Smooth muscle cell (in vitro differentiated cells): ENCODE measurements at regions not wholly inside any gene's neighbourhood (a gene's known extent, or its start where the extent isn't known, plus 50 kb on each side); places are given as distances from the start of the nearest gene placed in this dataset.

Experiments used
- DNase-seq: peaks from one replicate; lab custom pipeline; 2025; ENCODE audit not compliant: unreplicated experiment; lab: John Stamatoyannopoulos, UW
- H2AFZ ChIP-seq: fragments of 200-600 bp; sonication (generic); 2 replicates; pipeline ENCODE4 v1.6.0; 2016; ENCODE audit warnings: antibody characterized with exemption, low read depth, mild to moderate bottlenecking
- H3F3A ChIP-seq: fragments of 200-600 bp; sonication (generic); 2 replicates; pipeline ENCODE4 v1.6.0; 2017; ENCODE audit warnings: antibody characterized with exemption, low read depth
- H3K27ac ChIP-seq: fragments of 200-600 bp; sonication (generic); 2 replicates; pipeline ENCODE4 v1.5.1; 2016; ENCODE audit warnings: low read depth, mild to moderate bottlenecking
- H3K27me3 ChIP-seq: fragments of 200-600 bp; sonication (generic); 2 replicates; pipeline ENCODE4 v1.6.1; 2016; ENCODE audit warnings: low read depth, mild to moderate bottlenecking
- H3K36me3 ChIP-seq: fragments of 200-600 bp; sonication (generic); 2 replicates; pipeline ENCODE4 v1.5.1; 2016; ENCODE audit warnings: low read depth
- H3K4me1 ChIP-seq: fragments of 200-600 bp; sonication (generic); 2 replicates; pipeline ENCODE4 v1.5.1; 2016; ENCODE audit warnings: low read depth
- H3K4me2 ChIP-seq: fragments of 200-600 bp; sonication (generic); 2 replicates; pipeline ENCODE4 v1.6.0; 2016; ENCODE audit warnings: mild to moderate bottlenecking
- H3K4me3 ChIP-seq: fragments of 200-600 bp; sonication (generic); 2 replicates; pipeline ENCODE4 v1.5.1; 2016; ENCODE audit warnings: mild to moderate bottlenecking
- H3K79me2 ChIP-seq: fragments of 200-600 bp; sonication (generic); 2 replicates; pipeline ENCODE4 v1.6.0; 2016; ENCODE audit warnings: low read depth, mild to moderate bottlenecking
- H3K9ac ChIP-seq: fragments of 200-600 bp; sonication (generic); 2 replicates; pipeline ENCODE4 v1.6.0; 2016; ENCODE audit warnings: low read depth
- H3K9me3 ChIP-seq: fragments of 200-600 bp; sonication (generic); replicated peaks from 2 replicates; pipeline ENCODE4 v1.5.1; 2016; ENCODE audit warnings: low read depth
- H4K20me1 ChIP-seq: fragments of 200-600 bp; sonication (generic); 2 replicates; pipeline ENCODE4 v1.6.0; 2016; ENCODE audit warnings: low read depth
- WGBS: methylation state at CpG from one replicate; pipeline ENCODE4 v1.1.7; 2016; ENCODE audit warnings: low lambda C conversion rate; 5-methylcytosine and 5-hydroxymethylcytosine counted together
- TF ChIP-seq, protein P1 (sequence below): fragments of 200-600 bp; sonication (generic); IDR thresholded peaks from 2 replicates; pipeline ENCODE4 v1.5.1; 2017; ENCODE audit warnings: borderline replicate concordance, mild to moderate bottlenecking, antibody characterized with exemption; ENCODE audit not compliant: insufficient read depth, poor library complexity, severe bottlenecking

- WGBS: 86% methylated on average over 4 of the region's 4 CpGs
- TF ChIP-seq, protein P1, sequence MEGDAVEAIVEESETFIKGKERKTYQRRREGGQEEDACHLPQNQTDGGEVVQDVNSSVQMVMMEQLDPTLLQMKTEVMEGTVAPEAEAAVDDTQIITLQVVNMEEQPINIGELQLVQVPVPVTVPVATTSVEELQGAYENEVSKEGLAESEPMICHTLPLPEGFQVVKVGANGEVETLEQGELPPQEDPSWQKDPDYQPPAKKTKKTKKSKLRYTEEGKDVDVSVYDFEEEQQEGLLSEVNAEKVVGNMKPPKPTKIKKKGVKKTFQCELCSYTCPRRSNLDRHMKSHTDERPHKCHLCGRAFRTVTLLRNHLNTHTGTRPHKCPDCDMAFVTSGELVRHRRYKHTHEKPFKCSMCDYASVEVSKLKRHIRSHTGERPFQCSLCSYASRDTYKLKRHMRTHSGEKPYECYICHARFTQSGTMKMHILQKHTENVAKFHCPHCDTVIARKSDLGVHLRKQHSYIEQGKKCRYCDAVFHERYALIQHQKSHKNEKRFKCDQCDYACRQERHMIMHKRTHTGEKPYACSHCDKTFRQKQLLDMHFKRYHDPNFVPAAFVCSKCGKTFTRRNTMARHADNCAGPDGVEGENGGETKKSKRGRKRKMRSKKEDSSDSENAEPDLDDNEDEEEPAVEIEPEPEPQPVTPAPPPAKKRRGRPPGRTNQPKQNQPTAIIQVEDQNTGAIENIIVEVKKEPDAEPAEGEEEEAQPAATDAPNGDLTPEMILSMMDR: no peak
Observed at GRCh38 chr5:89303033-89303480, 420.1 kb upstream of the MEF2C start.

DNA sequence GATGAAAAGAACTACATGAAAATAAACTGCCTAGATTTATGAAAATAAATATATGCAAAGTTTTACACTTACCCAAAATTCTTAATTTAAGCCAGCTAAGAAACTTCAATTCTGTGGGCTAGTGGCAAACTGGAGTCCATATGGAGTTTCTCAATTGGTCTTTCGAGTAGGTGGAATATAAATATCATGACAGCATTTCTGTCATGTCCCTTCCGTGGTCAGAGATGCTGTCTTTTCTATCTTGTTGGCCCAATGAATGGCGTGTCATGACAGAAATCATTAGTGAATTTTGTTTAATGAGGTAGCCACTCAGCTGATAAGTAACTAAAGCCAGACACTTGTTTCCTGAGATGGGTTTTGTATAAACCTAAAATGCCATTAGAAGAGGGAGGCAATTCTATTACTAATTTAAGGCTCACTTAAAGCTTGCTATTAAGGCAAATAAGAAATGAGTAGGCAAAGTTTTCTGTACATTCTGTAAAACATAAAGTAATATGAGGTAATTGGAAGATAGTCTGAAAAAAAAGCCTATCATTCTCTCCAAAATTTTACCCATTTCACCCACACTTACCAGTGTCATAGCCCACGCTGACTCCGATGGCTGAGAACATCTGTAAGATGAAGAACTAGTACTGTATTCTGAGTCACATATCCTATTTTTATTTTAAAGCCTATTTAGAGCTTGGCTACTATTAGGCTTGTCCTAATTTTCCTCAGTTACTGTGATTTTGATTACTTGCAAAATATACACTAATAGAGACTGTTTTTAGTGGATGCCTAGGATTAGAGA, 419.3 kb upstream of the MEF2C start:
- no peaks in the 10 kb centered on the region for H3K79me2 ChIP-seq
- 77% methylated on average over 5 of the region's 5 CpGs for WGBS
- TF ChIP-seq, protein P1: no peak
- no peak overlapping the region for H3K4me2 ChIP-seq
- no peaks in the 10 kb centered on the region for H3K4me1 ChIP-seq
- no peaks in the 10 kb centered on the region for H3F3A ChIP-seq
- no peaks in the 10 kb centered on the region for H3K27me3 ChIP-seq
- no peaks in the 10 kb centered on the region for H3K36me3 ChIP-seq
- no peaks in the 10 kb centered on the region for H3K9me3 ChIP-seq
- H2AFZ ChIP-seq: no peak overlapping the region
- H3K27ac ChIP-seq: no peak overlapping the region
- no peaks in the 10 kb centered on the region for H4K20me1 ChIP-seq
- no peak for DNase-seq
- H3K4me3 ChIP-seq: no peak overlapping the region
- no peak overlapping the region for H3K9ac ChIP-seq

More at GRCh38 chr5:89303033-89303480, 420.1 kb upstream of the MEF2C start:
- Histone ChIP-seq H3K36me3 (no peaks in the 10 kb centered on the region), H3K9me3 (no peaks in the 10 kb centered on the region), H3K4me3 (no peak overlapping the region), H3K9ac (no peak overlapping the region), H3K4me1 (no peaks in the 10 kb centered on the region), H3K27me3 (no peaks in the 10 kb centered on the region), H3F3A (no peaks in the 10 kb centered on the region), H3K79me2 (no peaks in the 10 kb centered on the region), H3K4me2 (no peak overlapping the region), H3K27ac (no peak overlapping the region), H4K20me1 (no peaks in the 10 kb centered on the region), H2AFZ (no peak overlapping the region)
- DNase-seq: no peak

- no peak for DNase-seq
Observed at GRCh38 chr5:89301321-89302025, 418.5 kb upstream of the MEF2C start.

More at GRCh38 chr5:89301321-89302025, 418.5 kb upstream of the MEF2C start:
- Histone ChIP-seq H3K79me2 (no peaks in the 10 kb centered on the region), H4K20me1 (no peaks in the 10 kb centered on the region), H3K4me2 (no peak overlapping the region), H3K27ac (no peak overlapping the region), H3K4me1 (no peaks in the 10 kb centered on the region), H3K36me3 (no peaks in the 10 kb centered on the region), H3K9me3 (no peaks in the 10 kb centered on the region), H3K9ac (no peak overlapping the region), H2AFZ (no peak overlapping the region), H3K27me3 (no peaks in the 10 kb centered on the region), H3F3A (no peaks in the 10 kb centered on the region), H3K4me3 (no peak overlapping the region)
- 90% methylated on average over 6 of the region's 6 CpGs for WGBS
- TF ChIP-seq, protein P1: no peak
